GM23338 (cell line): ENCODE measurements at regions not wholly inside any gene's neighbourhood (a gene's known extent, or its start where the extent isn't known, plus 50 kb on each side); places are given as distances from the start of the nearest gene placed in this dataset.

Experiments
- CREB1 ChIP-seq: fragments of 250-450 bp; sonication (Bioruptor Pico); IDR thresholded peaks from 2 replicates; pipeline ENCODE4 v1.5.0; 2020; ENCODE audit warnings: low read depth, mild to moderate bottlenecking, moderate library complexity
- CTCF ChIP-seq, 2 experiments: fragments of 200-600 bp in 1 of 2; sonication (generic) in 1 of 2; conservative IDR thresholded peaks; 2 replicates each; pipeline versions ENCODE4 v1.5.1 to v1.6.1; 2016 to 2017; ENCODE audit warnings: antibody characterized with exemption in 2 of 2, low read depth in 2 of 2, mild to moderate bottlenecking in 2 of 2, moderate library complexity in 1 of 2
- EZH2 ChIP-seq: fragments of 200-600 bp; sonication (generic); IDR thresholded peaks from one replicate; pipeline ENCODE4 v1.8.0; 2017; ENCODE audit warnings: antibody characterized with exemption, mild to moderate bottlenecking, low read depth; ENCODE audit not compliant: unreplicated experiment
- ZNF114 ChIP-seq: fragments of 250-450 bp; sonication (Bioruptor Pico); IDR thresholded peaks from 2 replicates; pipeline ENCODE4 v1.5.0; 2020; ENCODE audit warnings: mild to moderate bottlenecking, moderate library complexity
- TF ChIP-seq, protein P1 (sequence below): IDR thresholded peaks from one replicate; pipeline ENCODE4 v1.6.1; 2018; ENCODE audit warnings: antibody characterized with exemption; ENCODE audit not compliant: unreplicated experiment

DNA sequence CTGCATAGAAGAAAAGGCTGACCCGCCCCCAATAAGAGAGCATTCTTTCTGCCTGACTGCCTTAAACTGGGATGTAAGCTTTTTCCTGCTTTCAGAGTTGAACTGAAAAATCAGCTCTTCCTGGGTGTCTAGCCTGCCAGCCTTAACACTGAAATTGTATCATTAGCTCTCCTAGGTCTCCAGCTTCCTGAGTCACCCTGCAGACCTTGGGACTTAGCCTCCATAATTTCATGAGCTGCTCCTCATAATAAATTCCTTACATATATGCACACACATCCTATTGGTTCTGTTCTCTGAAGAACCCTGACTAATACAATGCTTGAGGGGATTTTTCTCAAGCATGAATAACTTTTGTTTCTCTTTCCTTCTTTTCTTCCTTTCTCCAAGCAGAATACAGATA, 76.4 kb upstream of the FAR2 start:
- TF ChIP-seq EZH2 (no peak), CREB1 (CRISPR knock-in tag) (no peak), CTCF (conservative IDR thresholded peaks at IDR 0.05; ENCODE audit: low read depth in 2 of 2) (no peak), ZNF114 (CRISPR knock-in tag) (no peak)
- TF ChIP-seq, protein P1, sequence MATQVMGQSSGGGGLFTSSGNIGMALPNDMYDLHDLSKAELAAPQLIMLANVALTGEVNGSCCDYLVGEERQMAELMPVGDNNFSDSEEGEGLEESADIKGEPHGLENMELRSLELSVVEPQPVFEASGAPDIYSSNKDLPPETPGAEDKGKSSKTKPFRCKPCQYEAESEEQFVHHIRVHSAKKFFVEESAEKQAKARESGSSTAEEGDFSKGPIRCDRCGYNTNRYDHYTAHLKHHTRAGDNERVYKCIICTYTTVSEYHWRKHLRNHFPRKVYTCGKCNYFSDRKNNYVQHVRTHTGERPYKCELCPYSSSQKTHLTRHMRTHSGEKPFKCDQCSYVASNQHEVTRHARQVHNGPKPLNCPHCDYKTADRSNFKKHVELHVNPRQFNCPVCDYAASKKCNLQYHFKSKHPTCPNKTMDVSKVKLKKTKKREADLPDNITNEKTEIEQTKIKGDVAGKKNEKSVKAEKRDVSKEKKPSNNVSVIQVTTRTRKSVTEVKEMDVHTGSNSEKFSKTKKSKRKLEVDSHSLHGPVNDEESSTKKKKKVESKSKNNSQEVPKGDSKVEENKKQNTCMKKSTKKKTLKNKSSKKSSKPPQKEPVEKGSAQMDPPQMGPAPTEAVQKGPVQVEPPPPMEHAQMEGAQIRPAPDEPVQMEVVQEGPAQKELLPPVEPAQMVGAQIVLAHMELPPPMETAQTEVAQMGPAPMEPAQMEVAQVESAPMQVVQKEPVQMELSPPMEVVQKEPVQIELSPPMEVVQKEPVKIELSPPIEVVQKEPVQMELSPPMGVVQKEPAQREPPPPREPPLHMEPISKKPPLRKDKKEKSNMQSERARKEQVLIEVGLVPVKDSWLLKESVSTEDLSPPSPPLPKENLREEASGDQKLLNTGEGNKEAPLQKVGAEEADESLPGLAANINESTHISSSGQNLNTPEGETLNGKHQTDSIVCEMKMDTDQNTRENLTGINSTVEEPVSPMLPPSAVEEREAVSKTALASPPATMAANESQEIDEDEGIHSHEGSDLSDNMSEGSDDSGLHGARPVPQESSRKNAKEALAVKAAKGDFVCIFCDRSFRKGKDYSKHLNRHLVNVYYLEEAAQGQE, result no peak
